Duodenal mucosa (tissue), 2 donors: ENCODE measurements at regions not wholly inside any gene's neighbourhood (a gene's known extent, or its start where the extent isn't known, plus 50 kb on each side); places are given as distances from the start of the nearest gene placed in this dataset.

ENCODE experiments used
- H3K27ac ChIP-seq: one replicate; pipeline ENCODE4 v1.7.0; 2013; ENCODE audit warnings: low read depth, low read length
- H3K27me3 ChIP-seq, 2 donors: one replicate each; pipeline ENCODE4 v1.7.0; 2013; ENCODE audit warnings: low read length in 2 of 2, control low read depth in 1 of 2; ENCODE audit not compliant: insufficient read depth in 2 of 2, control insufficient read depth in 1 of 2
- H3K36me3 ChIP-seq, 2 donors: one replicate each; pipeline ENCODE4 v1.7.0; 2013; ENCODE audit warnings: low read length in 2 of 2, control low read depth in 1 of 2; ENCODE audit not compliant: insufficient read depth in 2 of 2, control insufficient read depth in 1 of 2
- H3K4me1 ChIP-seq, 2 donors: one replicate each; pipeline ENCODE4 v1.7.0; 2013; ENCODE audit warnings: low read length in 2 of 2, control low read depth in 1 of 2; ENCODE audit not compliant: insufficient read depth in 2 of 2, control insufficient read depth in 1 of 2
- H3K4me3 ChIP-seq, 2 donors: one replicate each; pipeline ENCODE4 v1.7.0; 2013; ENCODE audit warnings: low read length in 2 of 2, low read depth in 1 of 2
- H3K9ac ChIP-seq, 2 donors: one replicate each; pipeline ENCODE4 v1.7.0; 2013; ENCODE audit warnings: low read length in 2 of 2, low read depth in 1 of 2
- H3K9me3 ChIP-seq, 2 donors: one replicate each; pipeline ENCODE4 v1.7.0; 2013; ENCODE audit warnings: low read length in 2 of 2, control low read depth in 1 of 2; ENCODE audit not compliant: control insufficient read depth in 1 of 2

- Histone ChIP-seq H3K36me3 (no peaks in the 10 kb centered on the region), H3K27me3 (no peaks in the 10 kb centered on the region), H3K9ac (no peak overlapping the region), H3K4me3 (no peak overlapping the region), H3K4me1 (no peaks in the 10 kb centered on the region), H3K27ac (no peak overlapping the region), H3K9me3 (peaks cover 21 to 30% of the 10 kb centered on the region in 2 donors)
Measured at GRCh38 chr7:153475239-153475638, 577.0 kb upstream of the DPP6 start.

GRCh38 chr7:153476166-153476565 lies 576.0 kb upstream of the DPP6 start:
- H3K4me1 ChIP-seq: no peaks in the 10 kb centered on the region
- H3K36me3 ChIP-seq: no peaks in the 10 kb centered on the region
- no peak overlapping the region for H3K4me3 ChIP-seq
- no peak overlapping the region for H3K27ac ChIP-seq
- H3K27me3 ChIP-seq: no peaks in the 10 kb centered on the region
- H3K9ac ChIP-seq: no peak overlapping the region
- peaks cover 21 to 23% of the 10 kb centered on the region in 2 donors for H3K9me3 ChIP-seq

- H3K4me3 ChIP-seq: no peak overlapping the region
- no peaks in the 10 kb centered on the region for H3K27me3 ChIP-seq
- H3K9ac ChIP-seq: no peak overlapping the region
- H3K9me3 ChIP-seq: peaks cover 0 to 8% of the 10 kb centered on the region in 2 donors
- no peak overlapping the region for H3K27ac ChIP-seq
- H3K4me1 ChIP-seq: no peaks in the 10 kb centered on the region
- no peaks in the 10 kb centered on the region for H3K36me3 ChIP-seq
Measured at GRCh38 chr7:153496257-153496656, 555.9 kb upstream of the DPP6 start.

- Histone ChIP-seq H3K36me3 (no peaks in the 10 kb centered on the region), H3K4me1 (no peaks in the 10 kb centered on the region), H3K4me3 (no peak overlapping the region), H3K27ac (no peak overlapping the region), H3K27me3 (no peaks in the 10 kb centered on the region), H3K9ac (no peak overlapping the region), H3K9me3 (peaks cover under 1 to 15% of the 10 kb centered on the region in 2 donors)
Measured at GRCh38 chr7:153503093-153503492, 549.1 kb upstream of the DPP6 start.

- Histone ChIP-seq H3K27me3 (no peaks in the 10 kb centered on the region), H3K36me3 (no peaks in the 10 kb centered on the region), H3K4me3 (no peak overlapping the region), H3K9me3 (peaks cover 4 to 15% of the 10 kb centered on the region in 2 donors), H3K27ac (no peak overlapping the region), H3K4me1 (no peaks in the 10 kb centered on the region), H3K9ac (no peak overlapping the region)
Measured at GRCh38 chr7:153504288-153505075, 547.7 kb upstream of the DPP6 start.

GRCh38 chr7:153507885-153508284 lies 544.3 kb upstream of the DPP6 start:
- no peak overlapping the region for H3K4me3 ChIP-seq
- H3K27me3 ChIP-seq: no peaks in the 10 kb centered on the region
- no peak overlapping the region for H3K9ac ChIP-seq
- H3K9me3 ChIP-seq: peaks cover 4 to 15% of the 10 kb centered on the region in 2 donors
- no peaks in the 10 kb centered on the region for H3K4me1 ChIP-seq
- no peaks in the 10 kb centered on the region for H3K36me3 ChIP-seq
- H3K27ac ChIP-seq: no peak overlapping the region

- Histone ChIP-seq H3K9me3 (peaks cover 4 to 15% of the 10 kb centered on the region in 2 donors), H3K4me1 (no peaks in the 10 kb centered on the region), H3K27me3 (no peaks in the 10 kb centered on the region), H3K36me3 (no peaks in the 10 kb centered on the region), H3K27ac (no peak overlapping the region), H3K4me3 (no peak overlapping the region), H3K9ac (no peak overlapping the region)
Measured at GRCh38 chr7:153509768-153510167, 542.4 kb upstream of the DPP6 start.

- no peak overlapping the region for H3K4me3 ChIP-seq
- H3K9ac ChIP-seq: no peak overlapping the region
- no peaks in the 10 kb centered on the region for H3K4me1 ChIP-seq
- H3K27me3 ChIP-seq: no peaks in the 10 kb centered on the region
- no peak overlapping the region for H3K27ac ChIP-seq
- peaks cover 4 to 15% of the 10 kb centered on the region in 2 donors for H3K9me3 ChIP-seq
- no peaks in the 10 kb centered on the region for H3K36me3 ChIP-seq
Measured at GRCh38 chr7:153510674-153511073, 541.5 kb upstream of the DPP6 start.

- Histone ChIP-seq H3K27me3 (no peaks in the 10 kb centered on the region), H3K27ac (no peak overlapping the region), H3K9me3 (peaks cover 0 to 7% of the 10 kb centered on the region in 2 donors), H3K4me3 (no peak overlapping the region), H3K36me3 (no peaks in the 10 kb centered on the region), H3K9ac (no peak overlapping the region), H3K4me1 (no peaks in the 10 kb centered on the region)
Measured at GRCh38 chr7:153514032-153514431, 538.2 kb upstream of the DPP6 start.

- peaks cover 7 to 9% of the 10 kb centered on the region in 2 donors for H3K9me3 ChIP-seq
- no peak overlapping the region for H3K9ac ChIP-seq
- H3K4me3 ChIP-seq: no peak overlapping the region
- no peaks in the 10 kb centered on the region for H3K4me1 ChIP-seq
- no peaks in the 10 kb centered on the region for H3K27me3 ChIP-seq
- no peaks in the 10 kb centered on the region for H3K36me3 ChIP-seq
- H3K27ac ChIP-seq: no peak overlapping the region
Measured at GRCh38 chr7:153515359-153515758, 536.8 kb upstream of the DPP6 start.
